H9 (cell line): ENCODE measurements at regions not wholly inside any gene's neighbourhood (a gene's known extent, or its start where the extent isn't known, plus 50 kb on each side); places are given as distances from the start of the nearest gene placed in this dataset.

Source experiments
- DNase-seq: peaks from one replicate; pipeline ENCODE4 v3.0.0-alpha.2; 2017
- H2AFZ ChIP-seq: one replicate; pipeline ENCODE4 v1.6.1; 2013; ENCODE audit warnings: mild to moderate bottlenecking, low read length, control low read depth, moderate library complexity
- H2AK5ac ChIP-seq: 2 replicates; pipeline ENCODE4 v1.6.1; 2013; ENCODE audit warnings: low read length, control low read depth, mixed read lengths; ENCODE audit not compliant: insufficient read length
- H2BK120ac ChIP-seq: one replicate; pipeline ENCODE4 v1.6.1; 2013; ENCODE audit warnings: low read depth, mild to moderate bottlenecking, low read length, control low read depth, inconsistent platforms; ENCODE audit not compliant: poor library complexity, severe bottlenecking
- H2BK12ac ChIP-seq: 2 replicates; pipeline ENCODE4 v1.6.1; 2013; ENCODE audit warnings: low read length, control low read depth, mixed read lengths, low read depth; ENCODE audit not compliant: insufficient read length
- H2BK15ac ChIP-seq: 2 replicates; pipeline ENCODE4 v1.6.1; 2013; ENCODE audit warnings: low read depth, low read length, control low read depth
- H2BK20ac ChIP-seq: one replicate; pipeline ENCODE4 v1.6.1; 2013; ENCODE audit warnings: low read depth, mild to moderate bottlenecking, low read length, control low read depth, inconsistent platforms; ENCODE audit not compliant: poor library complexity, severe bottlenecking
- H2BK5ac ChIP-seq: 2 replicates; pipeline ENCODE4 v1.6.1; 2013; ENCODE audit warnings: low read length, control low read depth, mixed read lengths; ENCODE audit not compliant: insufficient read length
- H3K14ac ChIP-seq: 2 replicates; pipeline ENCODE4 v1.6.1; 2013; ENCODE audit warnings: low read length, control low read depth; ENCODE audit not compliant: insufficient read depth
- H3K18ac ChIP-seq: 2 replicates; pipeline ENCODE4 v1.6.1; 2013; ENCODE audit warnings: low read depth, mild to moderate bottlenecking, mixed read lengths, low read length, control low read depth; ENCODE audit not compliant: insufficient read length
- H3K23ac ChIP-seq: 2 replicates; pipeline ENCODE4 v1.6.1; 2013; ENCODE audit warnings: low read length, control low read depth, mixed read lengths, low read depth; ENCODE audit not compliant: insufficient read length
- H3K23me2 ChIP-seq: 2 replicates; pipeline ENCODE4 v1.6.1; 2013; ENCODE audit warnings: low read depth, mild to moderate bottlenecking, mixed read lengths, low read length, control low read depth; ENCODE audit not compliant: insufficient read length, poor library complexity, severe bottlenecking
- H3K27ac ChIP-seq: 2 replicates; pipeline ENCODE4 v1.5.1; 2013; ENCODE audit warnings: low read length, control low read depth, mixed read lengths, low read depth; ENCODE audit not compliant: insufficient read length
- H3K27me3 ChIP-seq: 2 replicates; pipeline ENCODE4 v1.6.1; 2013; ENCODE audit warnings: low read length, control low read depth, inconsistent platforms; ENCODE audit not compliant: insufficient read depth
- H3K4ac ChIP-seq: 2 replicates; pipeline ENCODE4 v1.6.1; 2013; ENCODE audit warnings: low read depth, mild to moderate bottlenecking, control low read depth, inconsistent platforms, low read length, moderate library complexity
- H3K4me1 ChIP-seq: 2 replicates; pipeline ENCODE4 v1.6.1; 2013; ENCODE audit warnings: low read length, control low read depth, inconsistent platforms; ENCODE audit not compliant: insufficient read depth
- H3K4me2 ChIP-seq: 2 replicates; pipeline ENCODE4 v1.6.1; 2013; ENCODE audit warnings: low read length, control low read depth, mixed read lengths; ENCODE audit not compliant: insufficient read length, insufficient read depth
- H3K56ac ChIP-seq: 2 replicates; pipeline ENCODE4 v1.6.1; 2013; ENCODE audit warnings: low read depth, mild to moderate bottlenecking, mixed read lengths, low read length, control low read depth; ENCODE audit not compliant: insufficient read length
- H3K79me1 ChIP-seq: 2 replicates; pipeline ENCODE4 v1.6.1; 2013; ENCODE audit warnings: low read depth, mild to moderate bottlenecking, moderate library complexity, low read length, control low read depth, inconsistent platforms; ENCODE audit not compliant: insufficient read depth, poor library complexity, severe bottlenecking
- H3K79me2 ChIP-seq: 2 replicates; pipeline ENCODE4 v1.6.1; 2013; ENCODE audit warnings: low read length, control low read depth, inconsistent platforms; ENCODE audit not compliant: insufficient read depth
- H3K9ac ChIP-seq: 2 replicates; pipeline ENCODE4 v1.6.1; 2013; ENCODE audit warnings: low read length, control low read depth, mixed read lengths; ENCODE audit not compliant: insufficient read length; ENCODE audit errors: extremely low read depth
- H3K9me3 ChIP-seq: one replicate; pipeline ENCODE4 v1.6.1; 2013; ENCODE audit warnings: low read depth, low read length, inconsistent platforms; ENCODE audit not compliant: control insufficient read depth
- H3T11ph ChIP-seq: one replicate; pipeline ENCODE4 v1.6.1; 2013; ENCODE audit warnings: mild to moderate bottlenecking, low read length, control low read depth, inconsistent platforms
- H4K20me1 ChIP-seq: one replicate; pipeline ENCODE4 v1.6.1; 2013; ENCODE audit not compliant: control insufficient read depth, insufficient read length, insufficient read depth
- H4K5ac ChIP-seq: 2 replicates; pipeline ENCODE4 v1.6.1; 2013; ENCODE audit warnings: low read depth, mild to moderate bottlenecking, mixed read lengths, low read length, control low read depth; ENCODE audit not compliant: insufficient read length
- H4K8ac ChIP-seq: replicated peaks from 2 replicates; pipeline ENCODE4 v1.6.1; 2013; ENCODE audit warnings: low read length, control low read depth, mixed read lengths, low read depth; ENCODE audit not compliant: insufficient read length
- H4K91ac ChIP-seq: 2 replicates; pipeline ENCODE4 v1.6.1; 2013; ENCODE audit warnings: low read depth, mild to moderate bottlenecking, moderate library complexity, mixed read lengths, low read length, control low read depth; ENCODE audit not compliant: insufficient read length
- H3K27ac Mint-ChIP-seq, 3 experiments: 2 replicates in 2 of 3; 3 replicates in 1 of 3; pipeline ENCODE4 v1.8.0; 2020 to 2021; ENCODE audit warnings: mixed read lengths in 3 of 3, mild to moderate bottlenecking in 1 of 3, moderate library complexity in 1 of 3
- H3K27me3 Mint-ChIP-seq: 2 replicates; pipeline ENCODE4 v1.8.0; 2021; ENCODE audit warnings: low read depth, mild to moderate bottlenecking, moderate library complexity, mixed read lengths
- H3K36me3 Mint-ChIP-seq, 3 experiments: 2 replicates in 2 of 3; 3 replicates in 1 of 3; pipeline ENCODE4 v1.8.0; 2020 to 2021; ENCODE audit warnings: low read depth in 3 of 3, mixed read lengths in 3 of 3; ENCODE audit not compliant: insufficient read depth in 1 of 3
- H3K4me1 Mint-ChIP-seq, 2 experiments: 2 replicates each; pipeline ENCODE4 v1.8.0; 2020; ENCODE audit warnings: mixed read lengths in 2 of 2
- H3K4me3 Mint-ChIP-seq, 2 experiments: 2 replicates in 1 of 2; 3 replicates in 1 of 2; pipeline ENCODE4 v1.8.0; 2020 to 2021; ENCODE audit warnings: mild to moderate bottlenecking in 2 of 2, mixed read lengths in 2 of 2, moderate library complexity in 1 of 2
- H3K9me3 Mint-ChIP-seq, 2 experiments: 2 replicates in 1 of 2; 3 replicates in 1 of 2; pipeline ENCODE4 v1.8.0; 2020; ENCODE audit warnings: mild to moderate bottlenecking in 2 of 2, mixed read lengths in 2 of 2, moderate library complexity in 1 of 2
- CTCF ChIP-seq: fragments of 200-600 bp; sonication (generic); conservative IDR thresholded peaks from 3 replicates; pipeline ENCODE4 v1.8.0; 2021; ENCODE audit warnings: antibody characterized with exemption, mild to moderate bottlenecking
- WGBS: extraction: QIAGEN DNeasy Blood & Tissue Kit; methylation state at CpG from one replicate; pipeline ENCODE4 v1.1.7; 2013; ENCODE audit warnings: missing lambda C conversion rate, low lambda C conversion rate, mixed read lengths; ENCODE audit not compliant: insufficient read length; ENCODE audit errors: extremely low coverage; 5-methylcytosine and 5-hydroxymethylcytosine counted together

DNA sequence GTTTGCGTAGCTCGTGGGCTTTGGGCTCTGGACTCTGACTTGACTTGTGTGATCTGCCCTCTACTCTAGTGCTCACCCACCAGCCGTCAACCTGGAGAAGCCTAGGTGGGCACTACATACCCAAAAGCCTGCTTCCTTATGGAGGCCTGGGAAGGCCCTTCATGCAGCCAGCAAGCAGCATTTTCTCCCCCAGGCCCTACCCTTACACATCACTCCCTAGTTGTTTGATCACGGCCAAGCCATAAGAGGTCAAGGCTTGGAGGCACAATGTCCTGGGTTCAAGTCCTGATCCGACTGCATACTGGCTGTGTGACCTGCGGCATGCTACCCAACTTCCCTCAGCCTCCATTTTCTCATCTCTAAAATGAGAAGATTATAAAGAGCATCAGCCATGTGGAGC lies 151.3 kb upstream of the EGFLAM start:
- Histone ChIP-seq H3K9me3 (no peaks in the 10 kb centered on the region), H3K79me1 (no peaks in the 10 kb centered on the region), H4K91ac (no peak overlapping the region), H3K27me3 (0 out of 2 replicates have a peak, but pooled peaks cover 3% of the 10 kb centered on the region), H3K23me2 (no peaks in the 10 kb centered on the region), H3K56ac (no peak overlapping the region), H3K9ac (no peak overlapping the region), H3T11ph (no peak overlapping the region), H3K4ac (no peak overlapping the region), H2AK5ac (no peak overlapping the region), H3K79me2 (no peaks in the 10 kb centered on the region), H3K4me2 (no peak overlapping the region), H3K23ac (no peak overlapping the region), H2BK12ac (no peak overlapping the region), H4K20me1 (no peaks in the 10 kb centered on the region), H2BK15ac (no peak overlapping the region), H2BK20ac (no peak overlapping the region), H3K18ac (no peak overlapping the region), H2BK5ac (no peak overlapping the region), H3K4me1 (peaks cover 11% of the 10 kb centered on the region), H4K8ac (no peak overlapping the region), H3K14ac (no peak overlapping the region), H3K27ac (no peak overlapping the region), H2BK120ac (no peak overlapping the region), H4K5ac (no peak overlapping the region), H2AFZ (no peak overlapping the region)
- no peak overlapping the region for H3K4me3 Mint-ChIP-seq
- peaks cover 29% of the 10 kb centered on the region for H3K27me3 Mint-ChIP-seq
- no peaks in the 10 kb centered on the region for H3K36me3 Mint-ChIP-seq
- no peak overlapping the region for H3K27ac Mint-ChIP-seq
- H3K4me1 Mint-ChIP-seq: peaks cover 29 to 36% of the 10 kb centered on the region in 2 experiments
- WGBS: no CpG with 5 or more reads among the region's 6 CpGs
- no peak for TF ChIP-seq CTCF
- no peaks in the 10 kb centered on the region for H3K9me3 Mint-ChIP-seq
- no peak for DNase-seq
